HG02870 (cell line): ENCODE measurements at regions not wholly inside any gene's neighbourhood (a gene's known extent, or its start where the extent isn't known, plus 50 kb on each side); places are given as distances from the start of the nearest gene placed in this dataset.

ENCODE experiments used
- ATAC-seq: cut with Tn5 transposase; IDR thresholded peaks from one replicate; pipeline ENCODE4 v1.9.1; 2021; ENCODE audit warnings: mild to moderate bottlenecking, moderate library complexity; ENCODE audit not compliant: unreplicated experiment

- ATAC-seq, result no peak
Observed at GRCh38 chr6:12381587-12381986, 91.4 kb downstream of the EDN1 start.

DNA sequence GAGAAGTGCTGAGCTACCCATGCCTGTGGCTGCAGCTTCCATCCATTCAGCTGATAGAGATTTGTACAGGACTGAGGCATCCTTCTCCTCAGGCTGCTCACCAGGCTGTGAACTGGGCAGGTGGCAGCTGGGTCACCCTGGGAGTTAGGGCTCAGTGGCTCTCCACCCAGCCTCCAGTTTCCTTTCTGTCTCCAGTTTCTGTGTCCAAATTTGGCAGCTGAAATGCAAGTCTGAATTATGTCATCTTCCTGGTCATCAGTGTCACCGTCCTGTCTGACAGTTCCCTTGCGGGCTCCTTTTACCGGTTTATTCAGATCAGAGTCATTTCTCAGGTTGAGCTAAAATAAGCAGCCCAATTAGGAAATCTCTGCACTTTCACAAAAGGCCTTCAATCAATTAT is 93.3 kb downstream of the EDN1 start:
- peak; percentile 90 for ATAC-seq

DNA sequence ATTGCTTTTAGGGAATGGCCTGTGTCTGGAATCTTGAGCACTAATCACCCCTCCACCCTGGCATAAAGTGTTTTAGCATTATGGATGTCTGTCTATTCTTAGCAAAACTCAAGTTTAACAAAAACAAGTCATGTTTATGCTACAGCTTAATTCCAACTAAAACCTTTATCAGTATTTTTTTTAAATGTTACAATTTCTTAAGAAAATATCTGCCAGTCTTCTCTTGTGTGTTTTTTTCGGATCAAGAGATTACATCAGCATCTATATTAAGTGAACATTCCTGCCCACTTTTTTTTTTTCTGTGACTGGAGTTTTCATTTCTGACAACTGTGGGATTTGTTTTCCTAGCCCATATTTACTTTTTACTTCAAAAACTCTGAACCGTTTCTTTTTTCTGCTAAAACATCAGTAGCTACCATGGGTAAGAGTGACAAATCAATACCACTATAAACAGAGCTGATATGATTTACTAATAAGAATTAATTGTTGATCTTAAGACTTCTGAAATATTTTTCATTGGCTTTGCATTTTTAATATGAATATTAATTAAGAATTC is 94.3 kb downstream of the EDN1 start:
- no peak for ATAC-seq

GRCh38 chr6:12385316-12385715 is 95.2 kb downstream of the EDN1 start:
- no peak for ATAC-seq

DNA sequence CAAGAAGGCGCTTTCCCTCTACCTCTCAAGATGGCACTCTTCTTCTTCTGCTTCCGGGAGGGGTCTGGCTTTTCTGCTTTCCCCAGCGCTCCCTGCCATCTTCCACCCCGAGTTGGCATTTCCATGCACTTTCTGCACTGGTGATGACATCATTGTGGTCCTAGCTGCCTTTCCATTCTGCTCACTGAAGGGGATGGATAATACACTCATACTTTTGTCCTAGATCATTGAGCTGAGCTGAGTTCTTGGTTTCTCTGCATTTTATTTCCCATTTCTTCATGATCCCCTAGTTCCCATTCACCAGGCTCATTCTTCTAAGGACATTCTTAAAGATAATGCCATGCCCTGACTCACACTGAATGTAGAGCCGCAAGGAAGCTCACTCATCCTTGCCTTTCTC is 96.7 kb downstream of the EDN1 start:
- no peak for ATAC-seq

- no peak for ATAC-seq
Observed at GRCh38 chr6:12391472-12391871, 101.3 kb downstream of the EDN1 start.

DNA sequence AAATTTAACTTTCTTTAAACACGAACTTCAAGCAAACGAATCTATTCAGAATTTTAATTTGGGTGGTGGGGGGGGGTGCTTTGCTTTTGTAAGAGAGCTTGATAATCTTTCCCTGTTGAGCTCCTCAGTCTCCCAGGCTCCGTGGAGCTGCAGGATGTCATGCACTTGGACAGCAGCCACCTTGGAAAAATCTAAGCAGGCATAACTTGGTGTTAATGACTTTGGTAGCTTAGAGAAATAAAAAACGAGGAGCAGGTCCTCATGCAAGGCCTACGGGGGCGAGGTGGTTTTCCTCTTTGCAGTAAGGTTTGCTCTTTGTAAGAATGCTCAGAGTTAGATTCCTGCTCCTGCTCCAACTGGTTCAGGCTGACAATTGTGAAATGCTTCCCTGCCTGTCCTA is 102.3 kb downstream of the EDN1 start:
- no peak for ATAC-seq

DNA sequence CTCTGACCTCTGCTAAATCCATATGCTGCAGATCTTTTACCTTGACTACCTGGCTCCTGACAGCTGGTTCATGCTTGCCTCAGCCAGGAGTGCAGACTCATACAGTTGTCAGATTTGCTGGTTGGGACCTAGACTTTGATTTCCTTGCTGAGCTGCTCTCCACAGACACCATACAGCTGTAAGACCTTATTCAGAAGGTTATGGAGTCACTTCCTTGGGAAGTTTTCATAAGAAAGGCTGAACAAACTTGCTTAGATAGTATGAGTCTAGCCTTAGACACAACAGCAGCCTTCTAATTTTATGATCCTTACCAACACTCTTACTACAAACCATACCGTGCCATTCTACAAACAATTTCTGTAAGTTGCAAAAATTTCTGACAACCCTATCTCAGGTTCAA is 102.9 kb downstream of the EDN1 start:
- ATAC-seq, result no peak

DNA sequence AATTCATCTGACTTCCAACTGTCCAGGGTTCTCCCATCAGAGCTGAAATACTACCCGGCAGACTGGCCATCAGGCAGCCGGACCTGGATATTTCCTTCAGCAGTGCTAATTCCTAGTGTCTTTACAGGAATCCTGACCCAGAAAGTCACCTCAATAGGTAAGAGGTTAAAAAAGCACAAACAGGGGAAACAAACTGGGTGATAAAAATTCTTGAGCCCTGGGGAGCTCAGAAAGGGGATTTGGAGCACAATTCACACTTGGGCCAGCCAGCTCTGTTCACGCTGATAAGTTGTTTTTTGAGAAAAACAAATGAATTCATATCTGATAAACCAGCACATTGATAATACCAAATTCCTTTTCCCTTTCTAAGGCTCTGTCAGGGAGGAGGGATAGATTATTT is 104.0 kb downstream of the EDN1 start:
- no peak for ATAC-seq

DNA sequence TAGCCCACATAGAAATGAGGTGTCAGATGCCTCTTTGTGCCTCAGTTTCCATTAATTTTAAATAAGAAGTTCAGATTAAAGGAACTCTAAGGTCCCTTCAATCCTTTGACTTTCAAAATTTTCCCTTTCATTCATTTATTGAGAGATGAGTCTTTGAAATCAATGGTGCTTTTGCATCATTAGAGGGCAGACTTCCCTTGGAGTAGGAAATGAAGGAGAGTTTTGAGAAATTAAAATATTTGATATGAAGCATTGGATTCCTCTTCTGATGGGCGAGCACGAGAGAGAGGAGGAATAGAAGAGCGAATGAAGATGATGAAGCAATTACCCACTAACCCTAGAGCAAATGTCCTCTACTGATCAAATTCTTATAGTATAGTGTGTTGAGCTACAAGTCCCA is 105.7 kb downstream of the EDN1 start:
- ATAC-seq, result no peak

- no peak for ATAC-seq
Observed at GRCh38 chr6:12401200-12401599, 111.0 kb downstream of the EDN1 start.

GRCh38 chr6:12403201-12403826 is 113.2 kb downstream of the EDN1 start:
- ATAC-seq, result no peak

GRCh38 chr6:12403947-12404647 is 113.9 kb downstream of the EDN1 start:
- no peak for ATAC-seq

DNA sequence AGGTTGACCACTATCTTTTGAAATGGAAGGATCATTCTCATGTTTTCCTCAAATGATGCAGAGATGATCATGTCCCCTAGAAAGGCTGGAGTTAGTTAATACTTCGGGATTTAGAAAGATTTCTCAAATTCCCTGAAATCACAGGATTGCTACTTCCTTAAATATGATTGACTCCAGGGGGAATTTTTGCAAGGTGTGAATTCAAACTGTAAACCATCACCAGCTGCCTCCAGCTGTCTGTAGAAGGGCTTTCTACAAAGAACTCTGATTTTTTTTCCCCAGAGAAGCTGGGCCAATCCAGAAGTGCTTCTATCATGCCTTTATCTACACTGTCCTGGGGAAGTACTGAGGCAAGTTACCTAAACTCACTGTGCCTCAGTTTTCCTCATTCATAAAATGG is 114.5 kb downstream of the EDN1 start:
- no peak for ATAC-seq

- ATAC-seq, result no peak
Observed at GRCh38 chr6:12408752-12409151, 118.6 kb downstream of the EDN1 start.

GRCh38 chr6:12410946-12411345 is 120.8 kb downstream of the EDN1 start:
- ATAC-seq, result no peak

- no peak for ATAC-seq
Observed at GRCh38 chr6:12414096-12414675, 124.0 kb downstream of the EDN1 start.

GRCh38 chr6:12415980-12416598 is 125.9 kb downstream of the EDN1 start:
- no peak for ATAC-seq

GRCh38 chr6:12417191-12417590 is 127.0 kb downstream of the EDN1 start:
- no peak for ATAC-seq

DNA sequence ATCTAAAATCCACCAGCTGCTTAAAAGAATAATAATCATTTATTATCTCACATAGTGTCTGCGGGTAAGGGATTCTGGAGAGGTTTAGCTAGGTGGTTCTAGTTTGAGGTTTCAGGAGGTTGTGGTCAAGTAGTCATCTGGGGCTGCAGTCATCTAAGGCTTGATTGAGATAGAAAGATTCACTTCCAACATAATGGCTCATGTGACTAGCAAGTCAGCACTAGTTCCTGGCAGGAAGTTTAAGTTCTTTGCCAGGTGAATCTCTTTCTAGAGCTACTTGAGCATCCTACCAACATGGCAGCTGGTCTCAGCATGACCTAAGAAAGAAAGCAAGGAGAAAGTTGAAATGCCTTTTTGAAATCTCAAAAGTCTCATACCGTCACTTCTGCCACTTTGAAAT is 128.8 kb downstream of the EDN1 start:
- no peak for ATAC-seq

DNA sequence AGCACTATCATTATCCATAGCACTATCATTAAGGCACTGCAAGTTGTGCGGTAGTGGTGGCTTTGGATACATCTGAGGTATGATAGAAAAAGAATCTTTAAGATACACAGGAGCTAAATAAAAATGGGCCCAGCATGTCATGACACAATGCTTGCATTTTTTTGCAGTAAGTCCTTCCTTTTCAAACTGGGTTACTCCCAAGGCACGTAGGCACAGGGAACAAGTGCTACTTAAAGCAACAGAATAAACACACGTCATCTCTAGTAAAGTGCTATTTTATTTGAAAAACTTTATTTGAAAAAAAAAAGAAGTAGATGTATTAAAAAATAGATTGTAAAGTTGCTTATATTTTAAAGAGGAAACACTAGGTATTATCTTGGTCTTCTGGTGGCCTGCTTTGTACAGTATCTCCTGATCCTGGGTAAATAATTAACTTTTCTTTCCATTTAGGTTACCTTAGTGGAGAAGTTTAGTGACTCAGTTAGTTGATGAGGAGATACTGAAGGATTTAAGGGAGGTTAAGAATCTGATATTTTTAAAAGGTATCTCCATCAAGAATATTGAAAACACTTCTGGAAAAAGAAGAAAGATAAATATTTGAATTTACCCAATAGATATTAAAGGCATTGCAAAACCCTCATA is 129.6 kb downstream of the EDN1 start:
- ATAC-seq, result no peak
